CD14-positive monocyte (primary cell): ENCODE measurements at regions not wholly inside any gene's neighbourhood (a gene's known extent, or its start where the extent isn't known, plus 50 kb on each side); places are given as distances from the start of the nearest gene placed in this dataset.

Source experiments
- DNase-seq, 3 donors: peaks; one replicate each; pipeline ENCODE4 v3.0.0-alpha.2; 2011 to 2022
- H2AFZ ChIP-seq: 2 replicates; pipeline ENCODE4 v1.6.0; 2012; ENCODE audit warnings: mild to moderate bottlenecking, low read depth, low read length, inconsistent platforms; ENCODE audit not compliant: insufficient read depth, poor library complexity, severe bottlenecking
- H3K27ac ChIP-seq, 2 donors: 1 replicate in 1 of 2; 2 replicates in 1 of 2; pipeline ENCODE4 v1.5.1; 2012 to 2013; ENCODE audit warnings: low read length in 2 of 2, control low read depth in 1 of 2, inconsistent platforms in 1 of 2, low read depth in 1 of 2, mild to moderate bottlenecking in 1 of 2
- H3K27me3 ChIP-seq, 2 donors: one replicate each; pipeline versions ENCODE4 v1.6.0 to v1.6.1; 2011 to 2013; ENCODE audit warnings: low read length in 2 of 2; ENCODE audit not compliant: control insufficient read depth in 2 of 2, insufficient read depth in 2 of 2
- H3K36me3 ChIP-seq, 2 donors: replicated peaks in 1 of 2; 1 replicate in 1 of 2; 2 replicates in 1 of 2; pipeline versions ENCODE4 v1.5.1 to v1.6.1; 2012 to 2013; ENCODE audit warnings: low read length in 2 of 2, control low read depth in 1 of 2, inconsistent platforms in 1 of 2, mild to moderate bottlenecking in 1 of 2; ENCODE audit not compliant: insufficient read depth in 2 of 2, control insufficient read depth in 1 of 2
- H3K4me1 ChIP-seq, 2 donors: 1 replicate in 1 of 2; 2 replicates in 1 of 2; pipeline versions ENCODE4 v1.5.1 to v1.6.1; 2012 to 2013; ENCODE audit warnings: low read length in 2 of 2, control low read depth in 1 of 2, inconsistent platforms in 1 of 2, mild to moderate bottlenecking in 1 of 2, moderate library complexity in 1 of 2; ENCODE audit not compliant: insufficient read depth in 2 of 2, control insufficient read depth in 1 of 2
- H3K4me2 ChIP-seq: replicated peaks from 2 replicates; pipeline ENCODE3; 2012; ENCODE audit warnings: low read length, moderate library complexity, mild to moderate bottlenecking; ENCODE audit not compliant: poor library complexity, severe bottlenecking; ENCODE audit errors: extremely low read depth
- H3K4me3 ChIP-seq, 3 experiments: fragments of 200-600 bp in 1 of 3; sonication (generic) in 1 of 3; replicated peaks in 1 of 3; 1 replicate in 2 of 3; 2 replicates in 1 of 3; pipeline ENCODE4 v1.5.1; 2011 to 2013; ENCODE audit warnings: low read length in 3 of 3, mild to moderate bottlenecking in 3 of 3, control low read depth in 2 of 3, low read depth in 2 of 3, inconsistent platforms in 1 of 3, moderate library complexity in 1 of 3
- H3K79me2 ChIP-seq: 2 replicates; pipeline ENCODE4 v1.6.0; 2012; ENCODE audit warnings: mild to moderate bottlenecking, control low read depth, inconsistent platforms, low read length, moderate library complexity; ENCODE audit not compliant: insufficient read depth
- H3K9ac ChIP-seq: 2 replicates; pipeline ENCODE4 v1.6.0; 2017; ENCODE audit warnings: low read length, mild to moderate bottlenecking; ENCODE audit not compliant: insufficient read depth, poor library complexity, severe bottlenecking
- H3K9me3 ChIP-seq, 2 donors: replicated peaks in 1 of 2; 1 replicate in 1 of 2; 2 replicates in 1 of 2; pipeline versions ENCODE4 v1.5.1 to v1.6.1; 2012 to 2013; ENCODE audit warnings: low read length in 2 of 2, control low read depth in 1 of 2; ENCODE audit not compliant: control insufficient read depth in 1 of 2, insufficient read depth in 1 of 2
- H4K20me1 ChIP-seq: 2 replicates; pipeline ENCODE4 v1.6.0; 2012; ENCODE audit warnings: mild to moderate bottlenecking, low read length, control low read depth, moderate library complexity; ENCODE audit not compliant: insufficient read depth
- H3K27ac Mint-ChIP-seq, 7 donors: one replicate each; pipeline ENCODE4 v1.8.0; 2020; ENCODE audit warnings: mild to moderate bottlenecking in 7 of 7, mixed read lengths in 7 of 7, moderate library complexity in 6 of 7, inconsistent platforms in 2 of 7
- H3K27me3 Mint-ChIP-seq, 3 donors: one replicate each; pipeline ENCODE4 v1.8.0; 2021 to 2022; ENCODE audit warnings: low read depth in 3 of 3, mild to moderate bottlenecking in 3 of 3, mixed read lengths in 3 of 3, moderate library complexity in 3 of 3, inconsistent platforms in 1 of 3
- H3K36me3 Mint-ChIP-seq, 2 donors: one replicate each; pipeline ENCODE4 v1.8.0; 2020; ENCODE audit warnings: mixed read lengths in 2 of 2, inconsistent platforms in 1 of 2, mild to moderate bottlenecking in 1 of 2
- H3K4me1 Mint-ChIP-seq: one replicate; pipeline ENCODE4 v1.8.0; 2020; ENCODE audit warnings: mild to moderate bottlenecking, mixed read lengths
- H3K4me3 Mint-ChIP-seq, 2 donors: one replicate each; pipeline ENCODE4 v1.8.0; 2020; ENCODE audit warnings: mild to moderate bottlenecking in 2 of 2, mixed read lengths in 2 of 2, moderate library complexity in 1 of 2
- H3K9me3 Mint-ChIP-seq, 7 donors: one replicate each; pipeline ENCODE4 v1.8.0; 2020 to 2022; ENCODE audit warnings: mixed read lengths in 7 of 7, mild to moderate bottlenecking in 6 of 7, moderate library complexity in 6 of 7, inconsistent platforms in 2 of 7
- WGBS: methylation state at CpG from one replicate; pipeline ENCODE4 v1.1.5; 2013; ENCODE audit warnings: missing lambda C conversion rate; ENCODE audit not compliant: insufficient coverage; 5-methylcytosine and 5-hydroxymethylcytosine counted together
- intact Hi-C, 2 donors: fragments of 100-400 bp; cut with micrococcal nuclease; formaldehyde crosslinking; loops; one replicate each; pipeline versions ENCODE4 v1.15.0 to v1.15.1; 2023
- TF ChIP-seq, protein P1 (sequence below): fragments of 200-600 bp; IDR thresholded peaks from one replicate; pipeline ENCODE4 v1.8.0; 2022; ENCODE audit warnings: antibody characterized with exemption, mild to moderate bottlenecking

DNA sequence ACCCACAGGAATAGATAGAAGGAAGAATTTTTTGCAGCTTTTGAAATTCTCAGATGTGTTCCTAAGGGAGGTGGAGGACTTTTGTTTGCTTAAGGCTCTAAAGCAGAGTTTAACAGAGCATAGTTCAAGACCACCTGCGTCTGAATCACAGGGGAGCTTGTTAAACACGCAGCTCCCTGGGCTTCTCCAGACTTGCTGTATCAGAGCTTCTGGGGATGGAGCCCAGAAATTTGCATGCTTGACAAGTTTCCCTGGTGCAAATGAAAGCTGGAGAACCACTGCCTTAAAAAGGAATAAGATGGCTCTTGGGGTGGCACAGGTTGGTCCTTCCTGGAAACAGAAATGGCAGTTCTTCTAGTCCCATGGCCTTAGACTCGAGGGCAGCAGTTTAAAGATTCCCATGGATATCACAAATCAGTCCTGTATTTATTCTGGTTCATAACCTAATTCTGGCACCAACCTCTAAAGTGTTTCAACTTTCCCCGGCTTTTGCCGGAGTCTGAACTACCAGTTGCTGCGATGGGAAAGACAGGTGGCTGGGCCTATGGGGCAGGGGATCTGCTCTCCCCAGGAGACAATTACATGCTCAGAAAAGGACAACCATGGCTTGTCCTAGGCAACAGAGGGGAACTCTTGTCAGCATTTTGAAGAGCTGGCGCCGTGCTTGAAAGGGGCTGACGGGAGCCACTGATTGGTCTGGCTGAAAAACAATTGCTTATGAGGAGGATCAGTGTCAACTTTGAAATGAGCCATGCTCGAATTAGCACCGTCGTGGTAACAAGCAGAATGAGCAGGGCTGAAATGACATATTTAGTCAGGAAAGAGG lies 599.6 kb downstream of the CCDC171 start:
- Histone ChIP-seq H3K9me3 (no peaks in the 10 kb centered on the region), H3K27me3 (peaks cover 2 to 10% of the 10 kb centered on the region in 2 donors), H4K20me1 (no peaks in the 10 kb centered on the region), H2AFZ (no peak overlapping the region), H3K4me2 (no peak overlapping the region), H3K79me2 (no peaks in the 10 kb centered on the region), H3K9ac (no peak overlapping the region), H3K36me3 (no peaks in the 10 kb centered on the region), H3K4me1 (no peaks in the 10 kb centered on the region), H3K4me3 (no peak overlapping the region), H3K27ac (no peak overlapping the region)
- H3K4me3 Mint-ChIP-seq = no peak overlapping the region
- no peak for DNase-seq
- H3K4me1 Mint-ChIP-seq = peaks cover 6% of the 10 kb centered on the region
- WGBS = 89% methylated on average over 9 of the region's 12 CpGs
- peaks cover 13 to 25% (median 24%) of the 10 kb centered on the region in 3 donors for H3K27me3 Mint-ChIP-seq
- H3K9me3 Mint-ChIP-seq = peaks cover 0 to 2% (median 1%) of the 10 kb centered on the region in 7 donors
- H3K27ac Mint-ChIP-seq = no peak overlapping the region
- TF ChIP-seq, protein P1, sequence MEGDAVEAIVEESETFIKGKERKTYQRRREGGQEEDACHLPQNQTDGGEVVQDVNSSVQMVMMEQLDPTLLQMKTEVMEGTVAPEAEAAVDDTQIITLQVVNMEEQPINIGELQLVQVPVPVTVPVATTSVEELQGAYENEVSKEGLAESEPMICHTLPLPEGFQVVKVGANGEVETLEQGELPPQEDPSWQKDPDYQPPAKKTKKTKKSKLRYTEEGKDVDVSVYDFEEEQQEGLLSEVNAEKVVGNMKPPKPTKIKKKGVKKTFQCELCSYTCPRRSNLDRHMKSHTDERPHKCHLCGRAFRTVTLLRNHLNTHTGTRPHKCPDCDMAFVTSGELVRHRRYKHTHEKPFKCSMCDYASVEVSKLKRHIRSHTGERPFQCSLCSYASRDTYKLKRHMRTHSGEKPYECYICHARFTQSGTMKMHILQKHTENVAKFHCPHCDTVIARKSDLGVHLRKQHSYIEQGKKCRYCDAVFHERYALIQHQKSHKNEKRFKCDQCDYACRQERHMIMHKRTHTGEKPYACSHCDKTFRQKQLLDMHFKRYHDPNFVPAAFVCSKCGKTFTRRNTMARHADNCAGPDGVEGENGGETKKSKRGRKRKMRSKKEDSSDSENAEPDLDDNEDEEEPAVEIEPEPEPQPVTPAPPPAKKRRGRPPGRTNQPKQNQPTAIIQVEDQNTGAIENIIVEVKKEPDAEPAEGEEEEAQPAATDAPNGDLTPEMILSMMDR = no peak
- intact Hi-C loops = no loop called here
- no peaks in the 10 kb centered on the region for H3K36me3 Mint-ChIP-seq

- H3K9ac ChIP-seq = no peak overlapping the region
- no peaks in the 10 kb centered on the region for H3K79me2 ChIP-seq
- 100% methylated on average over 4 of the region's 11 CpGs for WGBS
- Mint-ChIP-seq H3K27me3 (peaks cover 13 to 25% (median 22%) of the 10 kb centered on the region in 3 donors), H3K4me1 (peaks cover 6% of the 10 kb centered on the region), H3K9me3 (peaks cover 0 to 2% (median 0%) of the 10 kb centered on the region in 7 donors), H3K27ac (no peak overlapping the region), H3K36me3 (no peaks in the 10 kb centered on the region), H3K4me3 (no peak overlapping the region)
- no peak overlapping the region for H3K27ac ChIP-seq
- peaks cover 2 to 10% of the 10 kb centered on the region in 2 donors for H3K27me3 ChIP-seq
- TF ChIP-seq, protein P1 = no peak
- H3K4me2 ChIP-seq = no peak overlapping the region
- no peaks in the 10 kb centered on the region for H3K4me1 ChIP-seq
- no peak overlapping the region for H2AFZ ChIP-seq
- no peaks in the 10 kb centered on the region for H3K36me3 ChIP-seq
- DNase-seq = no peak
- no peaks in the 10 kb centered on the region for H4K20me1 ChIP-seq
- no peaks in the 10 kb centered on the region for H3K9me3 ChIP-seq
- H3K4me3 ChIP-seq = no peak overlapping the region
- intact Hi-C loops = no loop called here
Observed at GRCh38 chr9:16153221-16153620, 600.4 kb downstream of the CCDC171 start.
